ENCODE measurements at regions not wholly inside any gene's neighbourhood (a gene's known extent, or its start where the extent isn't known, plus 50 kb on each side); places are given as distances from the start of the nearest gene placed in this dataset.

- Mint-ChIP-seq H3K4me3 (no peak overlapping the region), H3K4me1 (peaks cover 30% of the 10 kb centered on the region), H3K36me3 (no peaks in the 10 kb centered on the region), H3K27ac (no peak overlapping the region), H3K27me3 (ENCODE audit: low read depth) (no peaks in the 10 kb centered on the region), H3K9me3 (no peaks in the 10 kb centered on the region)
- ATAC-seq: peak; percentile 50; the same call in 1 of the 2 replicates
- CTCF ChIA-PET: no interaction called here
- POLR2A ChIA-PET: no interaction called here
- TF ChIP-seq CREB1 (CRISPR knock-in tag; IDR thresholded peaks at IDR 0.05): no peak
- no peak for TF ChIP-seq GTF2I (CRISPR knock-in tag; conservative IDR thresholded peaks at IDR 0.05)
- TF ChIP-seq, protein P1, sequence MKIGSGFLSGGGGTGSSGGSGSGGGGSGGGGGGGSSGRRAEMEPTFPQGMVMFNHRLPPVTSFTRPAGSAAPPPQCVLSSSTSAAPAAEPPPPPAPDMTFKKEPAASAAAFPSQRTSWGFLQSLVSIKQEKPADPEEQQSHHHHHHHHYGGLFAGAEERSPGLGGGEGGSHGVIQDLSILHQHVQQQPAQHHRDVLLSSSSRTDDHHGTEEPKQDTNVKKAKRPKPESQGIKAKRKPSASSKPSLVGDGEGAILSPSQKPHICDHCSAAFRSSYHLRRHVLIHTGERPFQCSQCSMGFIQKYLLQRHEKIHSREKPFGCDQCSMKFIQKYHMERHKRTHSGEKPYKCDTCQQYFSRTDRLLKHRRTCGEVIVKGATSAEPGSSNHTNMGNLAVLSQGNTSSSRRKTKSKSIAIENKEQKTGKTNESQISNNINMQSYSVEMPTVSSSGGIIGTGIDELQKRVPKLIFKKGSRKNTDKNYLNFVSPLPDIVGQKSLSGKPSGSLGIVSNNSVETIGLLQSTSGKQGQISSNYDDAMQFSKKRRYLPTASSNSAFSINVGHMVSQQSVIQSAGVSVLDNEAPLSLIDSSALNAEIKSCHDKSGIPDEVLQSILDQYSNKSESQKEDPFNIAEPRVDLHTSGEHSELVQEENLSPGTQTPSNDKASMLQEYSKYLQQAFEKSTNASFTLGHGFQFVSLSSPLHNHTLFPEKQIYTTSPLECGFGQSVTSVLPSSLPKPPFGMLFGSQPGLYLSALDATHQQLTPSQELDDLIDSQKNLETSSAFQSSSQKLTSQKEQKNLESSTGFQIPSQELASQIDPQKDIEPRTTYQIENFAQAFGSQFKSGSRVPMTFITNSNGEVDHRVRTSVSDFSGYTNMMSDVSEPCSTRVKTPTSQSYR (CRISPR knock-in tag; IDR thresholded peaks at IDR 0.05): no peak
- no peak for TF ChIP-seq ZNF232 (CRISPR knock-in tag; IDR thresholded peaks at IDR 0.05)
- TF ChIP-seq SMAD3 (CRISPR knock-in tag; IDR thresholded peaks at IDR 0.05; ENCODE audit: borderline replicate concordance): no peak
- no peak for TF ChIP-seq ZBTB21 (CRISPR knock-in tag; IDR thresholded peaks at IDR 0.05; ENCODE audit: borderline replicate concordance)
- DNase-seq (ENCODE audit: low spot score): no peak
These were observed 366.5 kb downstream of the FAT4 start for GRCh38 chr4:125681240-125681639.

- ATAC-seq (no peak), DNase-seq (ENCODE audit: low spot score) (no peak)
- Mint-ChIP-seq H3K9me3 (peaks cover 5% of the 10 kb centered on the region), H3K4me1 (peaks cover 25% of the 10 kb centered on the region), H3K4me3 (no peak overlapping the region), H3K27ac (no peak overlapping the region), H3K27me3 (ENCODE audit: low read depth) (no peaks in the 10 kb centered on the region), H3K36me3 (no peaks in the 10 kb centered on the region)
- ChIA-PET CTCF (no interaction called here), POLR2A (no interaction called here)
- TF ChIP-seq OVOL2 (CRISPR knock-in tag; IDR thresholded peaks at IDR 0.05; ENCODE audit: borderline replicate concordance): no peak
- TF ChIP-seq E2F1 (CRISPR knock-in tag; IDR thresholded peaks at IDR 0.05): no peak
- TF ChIP-seq, protein P2, sequence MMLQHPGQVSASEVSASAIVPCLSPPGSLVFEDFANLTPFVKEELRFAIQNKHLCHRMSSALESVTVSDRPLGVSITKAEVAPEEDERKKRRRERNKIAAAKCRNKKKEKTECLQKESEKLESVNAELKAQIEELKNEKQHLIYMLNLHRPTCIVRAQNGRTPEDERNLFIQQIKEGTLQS (CRISPR knock-in tag; conservative IDR thresholded peaks at IDR 0.05): no peak
- no peak for TF ChIP-seq ZNF138 (CRISPR knock-in tag; conservative IDR thresholded peaks at IDR 0.05)
- TF ChIP-seq ZNF232 (CRISPR knock-in tag; IDR thresholded peaks at IDR 0.05): no peak
- TF ChIP-seq GRHL2 (CRISPR knock-in tag; IDR thresholded peaks at IDR 0.05; ENCODE audit: insufficient replicate concordance, severe bottlenecking): no peak
- TF ChIP-seq, protein P3, sequence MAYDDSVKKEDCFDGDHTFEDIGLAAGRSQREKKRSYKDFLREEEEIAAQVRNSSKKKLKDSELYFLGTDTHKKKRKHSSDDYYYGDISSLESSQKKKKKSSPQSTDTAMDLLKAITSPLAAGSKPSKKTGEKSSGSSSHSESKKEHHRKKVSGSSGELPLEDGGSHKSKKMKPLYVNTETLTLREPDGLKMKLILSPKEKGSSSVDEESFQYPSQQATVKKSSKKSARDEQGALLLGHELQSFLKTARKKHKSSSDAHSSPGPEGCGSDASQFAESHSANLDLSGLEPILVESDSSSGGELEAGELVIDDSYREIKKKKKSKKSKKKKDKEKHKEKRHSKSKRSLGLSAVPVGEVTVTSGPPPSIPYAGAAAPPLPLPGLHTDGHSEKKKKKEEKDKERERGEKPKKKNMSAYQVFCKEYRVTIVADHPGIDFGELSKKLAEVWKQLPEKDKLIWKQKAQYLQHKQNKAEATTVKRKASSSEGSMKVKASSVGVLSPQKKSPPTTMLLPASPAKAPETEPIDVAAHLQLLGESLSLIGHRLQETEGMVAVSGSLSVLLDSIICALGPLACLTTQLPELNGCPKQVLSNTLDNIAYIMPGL (CRISPR knock-in tag; IDR thresholded peaks at IDR 0.05): no peak
- no peak for TF ChIP-seq FOXK1 (CRISPR knock-in tag; IDR thresholded peaks at IDR 0.05)
- TF ChIP-seq SMAD4 (CRISPR knock-in tag; IDR thresholded peaks at IDR 0.05): no peak
- no peak for TF ChIP-seq ELF4 (CRISPR knock-in tag; IDR thresholded peaks at IDR 0.05; ENCODE audit: low read depth)
- TF ChIP-seq KAT7 (CRISPR knock-in tag; IDR thresholded peaks at IDR 0.05; ENCODE audit: borderline replicate concordance): no peak
These were observed 368.0 kb downstream of the FAT4 start for GRCh38 chr4:125682730-125683129.

DNA sequence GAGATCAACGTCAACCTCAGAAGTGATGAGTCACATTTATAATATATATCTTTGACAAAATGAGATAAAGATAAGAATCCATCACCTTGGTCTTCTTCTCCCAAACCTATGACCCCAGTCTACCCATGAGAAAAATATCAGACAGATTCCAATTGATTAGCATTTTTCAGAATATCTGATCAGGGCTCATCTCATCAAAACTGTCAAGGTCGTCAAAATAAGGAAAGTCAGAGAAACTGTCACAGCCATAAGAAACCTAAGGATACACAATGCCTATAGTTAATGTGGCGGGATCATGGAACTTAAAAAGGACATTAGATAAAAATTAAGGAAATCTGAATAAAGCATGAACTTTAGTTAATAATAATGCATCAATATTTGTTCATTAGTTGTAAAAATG lies 374.1 kb downstream of the FAT4 start:
- CTCF ChIA-PET: no interaction called here
- Mint-ChIP-seq H3K27me3 (ENCODE audit: low read depth) (no peaks in the 10 kb centered on the region), H3K4me3 (no peak overlapping the region), H3K9me3 (peaks cover 5% of the 10 kb centered on the region), H3K4me1 (peaks cover 5% of the 10 kb centered on the region), H3K36me3 (no peaks in the 10 kb centered on the region), H3K27ac (no peak overlapping the region)
- DNase-seq (ENCODE audit: low spot score) (no peak), ATAC-seq (no peak)
- POLR2A ChIA-PET: no interaction called here
- TF ChIP-seq FOXP1 (CRISPR knock-in tag; IDR thresholded peaks at IDR 0.05; ENCODE audit: borderline replicate concordance) (no peak), RELA (CRISPR knock-in tag; IDR thresholded peaks at IDR 0.05; ENCODE audit: borderline replicate concordance) (no peak), ZNF232 (CRISPR knock-in tag; IDR thresholded peaks at IDR 0.05) (no peak), TEAD1 (CRISPR knock-in tag; IDR thresholded peaks at IDR 0.05) (no peak), SMAD3 (CRISPR knock-in tag; IDR thresholded peaks at IDR 0.05; ENCODE audit: borderline replicate concordance) (no peak), SOX15 (CRISPR knock-in tag; IDR thresholded peaks at IDR 0.05) (no peak), ZNF263 (CRISPR knock-in tag; IDR thresholded peaks at IDR 0.05; ENCODE audit: low read depth) (no peak), GRHL2 (CRISPR knock-in tag; IDR thresholded peaks at IDR 0.05; ENCODE audit: insufficient replicate concordance, severe bottlenecking) (no peak), GABPB1 (CRISPR knock-in tag; IDR thresholded peaks at IDR 0.05) (no peak), AFF4 (CRISPR knock-in tag; IDR thresholded peaks at IDR 0.05; ENCODE audit: borderline replicate concordance) (no peak), CBFB (CRISPR knock-in tag; IDR thresholded peaks at IDR 0.05; ENCODE audit: low read depth) (no peak), JUN (CRISPR knock-in tag; IDR thresholded peaks at IDR 0.05) (no peak)
